Prostate gland (tissue), 2 donors: ENCODE measurements at regions not wholly inside any gene's neighbourhood (a gene's known extent, or its start where the extent isn't known, plus 50 kb on each side); places are given as distances from the start of the nearest gene placed in this dataset.

Experiments
- POLR2A ChIP-seq: fragments of 450-650 bp; IDR thresholded peaks from one replicate; pipeline ENCODE4 v1.6.1; 2016; ENCODE audit warnings: antibody characterized with exemption, mild to moderate bottlenecking
- TF ChIP-seq, protein P1 (sequence below), 4 experiments: fragments of 200-600 bp in 2 of 4; fragments of 450-650 bp in 2 of 4; sonication (generic) in 2 of 4; IDR thresholded peaks; 1 replicate in 3 of 4; 2 replicates in 1 of 4; pipeline ENCODE4 v1.5.1; 2016 to 2019; ENCODE audit warnings: antibody characterized with exemption in 4 of 4, mild to moderate bottlenecking in 2 of 4, moderate library complexity in 2 of 4

DNA sequence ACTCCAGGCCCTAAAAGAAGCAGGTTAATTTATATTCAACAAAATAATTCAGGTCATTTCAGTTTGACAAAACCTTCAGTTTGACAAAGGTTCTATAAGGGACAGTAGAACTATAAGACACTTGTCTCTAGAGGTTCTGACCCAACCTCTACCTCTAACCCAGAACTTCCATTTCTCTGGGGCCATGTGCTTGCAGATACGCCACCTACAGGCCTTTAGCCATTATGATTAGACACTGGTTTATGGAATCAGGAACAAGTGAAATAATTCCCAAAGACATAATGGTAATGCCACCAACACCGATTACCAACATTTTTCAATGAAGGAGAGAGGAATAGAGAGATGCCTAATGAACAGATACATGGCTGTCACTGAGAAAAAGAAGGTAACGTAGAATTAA lies 733.9 kb downstream of the PRELID2 start:
- TF ChIP-seq, protein P1, sequence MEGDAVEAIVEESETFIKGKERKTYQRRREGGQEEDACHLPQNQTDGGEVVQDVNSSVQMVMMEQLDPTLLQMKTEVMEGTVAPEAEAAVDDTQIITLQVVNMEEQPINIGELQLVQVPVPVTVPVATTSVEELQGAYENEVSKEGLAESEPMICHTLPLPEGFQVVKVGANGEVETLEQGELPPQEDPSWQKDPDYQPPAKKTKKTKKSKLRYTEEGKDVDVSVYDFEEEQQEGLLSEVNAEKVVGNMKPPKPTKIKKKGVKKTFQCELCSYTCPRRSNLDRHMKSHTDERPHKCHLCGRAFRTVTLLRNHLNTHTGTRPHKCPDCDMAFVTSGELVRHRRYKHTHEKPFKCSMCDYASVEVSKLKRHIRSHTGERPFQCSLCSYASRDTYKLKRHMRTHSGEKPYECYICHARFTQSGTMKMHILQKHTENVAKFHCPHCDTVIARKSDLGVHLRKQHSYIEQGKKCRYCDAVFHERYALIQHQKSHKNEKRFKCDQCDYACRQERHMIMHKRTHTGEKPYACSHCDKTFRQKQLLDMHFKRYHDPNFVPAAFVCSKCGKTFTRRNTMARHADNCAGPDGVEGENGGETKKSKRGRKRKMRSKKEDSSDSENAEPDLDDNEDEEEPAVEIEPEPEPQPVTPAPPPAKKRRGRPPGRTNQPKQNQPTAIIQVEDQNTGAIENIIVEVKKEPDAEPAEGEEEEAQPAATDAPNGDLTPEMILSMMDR (IDR thresholded peaks at IDR 0.05): no peak
- TF ChIP-seq POLR2A: no peak
